ENCODE measurements at regions not wholly inside any gene's neighbourhood (a gene's known extent, or its start where the extent isn't known, plus 50 kb on each side); places are given as distances from the start of the nearest gene placed in this dataset.

DNA sequence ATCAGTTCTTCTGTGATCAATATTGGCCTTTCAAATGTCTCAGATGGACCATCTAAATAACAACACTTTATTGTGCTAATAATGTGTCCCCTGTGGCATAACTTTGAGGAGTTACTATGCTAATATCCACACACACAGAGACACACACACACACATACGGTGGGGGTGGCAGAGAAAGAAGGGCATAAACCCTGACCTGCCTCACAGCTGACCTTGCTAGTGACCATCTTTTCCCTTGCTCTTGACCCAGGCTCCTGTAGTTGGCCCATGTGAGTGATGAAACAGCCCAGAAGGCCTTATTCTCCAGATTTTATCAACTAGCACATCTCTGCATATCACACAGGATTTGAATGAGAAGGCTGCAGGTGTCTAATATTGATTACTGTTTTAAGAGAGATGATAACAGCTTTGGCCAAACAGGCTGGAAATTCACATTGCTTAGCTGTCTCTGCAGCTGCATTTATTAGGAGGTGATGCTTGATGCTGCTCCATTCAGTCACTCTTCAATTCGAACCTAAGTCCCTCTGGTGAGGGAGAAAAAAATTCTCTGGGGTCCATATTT, 176.4 kb downstream of the ACTR3 start:
- Histone ChIP-seq H3K9ac (ENCODE audit: low read length) (no peak overlapping the region), H2BK5ac (ENCODE audit: low read length) (no peak overlapping the region), H2AK5ac (ENCODE audit: low read length) (no peak overlapping the region), H2BK15ac (replicated peaks; ENCODE audit: low read depth) (no peak overlapping the region), H3K36me3 (ENCODE audit: control insufficient read depth, insufficient read depth, low read length) (no peaks in the 10 kb centered on the region), H3K27me3 (ENCODE audit: insufficient read depth, low read length, poor library complexity) (no peaks in the 10 kb centered on the region), H3K79me1 (ENCODE audit: low read length) (no peaks in the 10 kb centered on the region), H3K4me3 (ENCODE audit: low read length) (no peak overlapping the region), H3K18ac (ENCODE audit: low read length) (no peak overlapping the region), H3K4me2 (ENCODE audit: low read length) (no peak overlapping the region), H2BK120ac (ENCODE audit: low read depth, low read length) (no peak overlapping the region), H3K56ac (ENCODE audit: low read length) (no peak overlapping the region), H3K4ac (ENCODE audit: low read depth, low read length) (no peak overlapping the region), H4K5ac (ENCODE audit: low read length) (no peak overlapping the region), H3K4me1 (ENCODE audit: control insufficient read depth, low read depth, low read length) (no peaks in the 10 kb centered on the region), H3K23ac (ENCODE audit: low read length) (no peak overlapping the region), H3K27ac (ENCODE audit: low read depth, low read length) (no peak overlapping the region), H3K79me2 (ENCODE audit: control insufficient read depth, insufficient read depth, low read length) (no peaks in the 10 kb centered on the region), H4K8ac (ENCODE audit: low read depth, low read length) (no peak overlapping the region)
- no CpG with 5 or more reads among the region's 2 CpGs for WGBS (ENCODE audit: extremely low coverage, insufficient coverage, low lambda C conversion rate)
- no peak for DNase-seq

DNA sequence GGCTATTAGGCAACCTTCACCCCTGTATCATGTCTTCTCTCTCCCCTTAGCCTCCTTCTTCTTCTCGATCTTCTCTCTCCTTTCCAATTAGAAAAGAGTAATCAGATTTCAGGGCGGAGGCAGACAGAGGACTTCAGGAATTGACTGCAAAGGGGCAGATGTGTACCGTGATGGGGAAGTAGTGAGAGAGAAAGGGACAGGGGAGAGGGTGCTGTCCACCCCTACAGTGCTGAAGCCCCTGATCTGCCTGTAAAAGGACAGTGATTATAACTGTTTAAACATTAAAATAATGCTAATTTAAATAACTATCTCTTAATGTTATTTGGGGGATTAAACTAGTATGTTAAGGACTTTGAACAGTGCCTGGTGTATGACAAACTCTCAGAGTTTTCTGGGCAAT, 178.5 kb downstream of the ACTR3 start:
- Histone ChIP-seq H3K4me2 (ENCODE audit: low read length) (no peak overlapping the region), H3K4ac (ENCODE audit: low read depth, low read length) (no peak overlapping the region), H2AK5ac (ENCODE audit: low read length) (no peak overlapping the region), H3K27me3 (ENCODE audit: insufficient read depth, low read length, poor library complexity) (no peaks in the 10 kb centered on the region), H4K8ac (ENCODE audit: low read depth, low read length) (no peak overlapping the region), H3K23ac (ENCODE audit: low read length) (no peak overlapping the region), H3K36me3 (ENCODE audit: control insufficient read depth, insufficient read depth, low read length) (no peaks in the 10 kb centered on the region), H2BK15ac (replicated peaks; ENCODE audit: low read depth) (no peak overlapping the region), H3K27ac (ENCODE audit: low read depth, low read length) (no peak overlapping the region), H3K4me1 (ENCODE audit: control insufficient read depth, low read depth, low read length) (no peaks in the 10 kb centered on the region), H3K18ac (ENCODE audit: low read length) (no peak overlapping the region), H2BK5ac (ENCODE audit: low read length) (no peak overlapping the region), H3K56ac (ENCODE audit: low read length) (no peak overlapping the region), H3K4me3 (ENCODE audit: low read length) (no peak overlapping the region), H3K79me2 (ENCODE audit: control insufficient read depth, insufficient read depth, low read length) (no peaks in the 10 kb centered on the region), H3K9ac (ENCODE audit: low read length) (no peak overlapping the region), H4K5ac (ENCODE audit: low read length) (no peak overlapping the region), H2BK120ac (ENCODE audit: low read depth, low read length) (no peak overlapping the region), H3K79me1 (ENCODE audit: low read length) (no peaks in the 10 kb centered on the region)
- no CpG with 5 or more reads among the region's 3 CpGs for WGBS (ENCODE audit: extremely low coverage, insufficient coverage, low lambda C conversion rate)
- peak; percentile 35 for DNase-seq

DNA sequence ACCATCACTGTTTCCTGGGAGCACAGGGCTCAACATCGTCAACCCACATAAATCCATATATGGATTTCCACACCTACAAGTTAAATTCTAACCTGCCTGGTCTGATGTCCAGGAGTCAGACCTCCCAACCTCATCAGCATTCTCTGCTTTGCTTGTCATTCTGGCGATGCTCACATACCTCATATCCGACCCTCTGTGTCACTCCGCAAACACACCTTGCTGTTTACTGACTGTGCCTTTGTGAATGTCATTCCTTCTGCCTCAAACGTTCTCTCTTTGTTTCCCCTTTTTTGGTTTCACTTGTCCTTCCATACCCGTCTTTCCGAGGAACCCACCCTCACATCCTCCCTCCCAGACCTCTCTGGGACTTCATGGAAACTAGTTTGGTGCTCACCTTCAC, 187.1 kb downstream of the ACTR3 start:
- no peaks in the 10 kb centered on the region for H3K79me1 ChIP-seq (ENCODE audit: low read length)
- no peak overlapping the region for H3K18ac ChIP-seq (ENCODE audit: low read length)
- H4K5ac ChIP-seq (ENCODE audit: low read length) = no peak overlapping the region
- no peak for DNase-seq
- WGBS (ENCODE audit: extremely low coverage, insufficient coverage, low lambda C conversion rate) = no CpG with 5 or more reads among the region's 7 CpGs
- H2BK5ac ChIP-seq (ENCODE audit: low read length) = no peak overlapping the region
- H2BK120ac ChIP-seq (ENCODE audit: low read depth, low read length) = no peak overlapping the region
- H3K27ac ChIP-seq (ENCODE audit: low read depth, low read length) = no peak overlapping the region
- no peaks in the 10 kb centered on the region for H3K36me3 ChIP-seq (ENCODE audit: control insufficient read depth, insufficient read depth, low read length)
- no peaks in the 10 kb centered on the region for H3K79me2 ChIP-seq (ENCODE audit: control insufficient read depth, insufficient read depth, low read length)
- H3K4ac ChIP-seq (ENCODE audit: low read depth, low read length) = no peak overlapping the region
- no peak overlapping the region for H2AK5ac ChIP-seq (ENCODE audit: low read length)
- H3K4me3 ChIP-seq (ENCODE audit: low read length) = no peak overlapping the region
- no peak overlapping the region for H3K9ac ChIP-seq (ENCODE audit: low read length)
- H3K56ac ChIP-seq (ENCODE audit: low read length) = no peak overlapping the region
- no peak overlapping the region for H3K4me2 ChIP-seq (ENCODE audit: low read length)
- H2BK15ac ChIP-seq (replicated peaks; ENCODE audit: low read depth) = no peak overlapping the region
- H3K27me3 ChIP-seq (ENCODE audit: insufficient read depth, low read length, poor library complexity) = no peaks in the 10 kb centered on the region
- no peaks in the 10 kb centered on the region for H3K4me1 ChIP-seq (ENCODE audit: control insufficient read depth, low read depth, low read length)
- H3K23ac ChIP-seq (ENCODE audit: low read length) = no peak overlapping the region
- no peak overlapping the region for H4K8ac ChIP-seq (ENCODE audit: low read depth, low read length)

DNA sequence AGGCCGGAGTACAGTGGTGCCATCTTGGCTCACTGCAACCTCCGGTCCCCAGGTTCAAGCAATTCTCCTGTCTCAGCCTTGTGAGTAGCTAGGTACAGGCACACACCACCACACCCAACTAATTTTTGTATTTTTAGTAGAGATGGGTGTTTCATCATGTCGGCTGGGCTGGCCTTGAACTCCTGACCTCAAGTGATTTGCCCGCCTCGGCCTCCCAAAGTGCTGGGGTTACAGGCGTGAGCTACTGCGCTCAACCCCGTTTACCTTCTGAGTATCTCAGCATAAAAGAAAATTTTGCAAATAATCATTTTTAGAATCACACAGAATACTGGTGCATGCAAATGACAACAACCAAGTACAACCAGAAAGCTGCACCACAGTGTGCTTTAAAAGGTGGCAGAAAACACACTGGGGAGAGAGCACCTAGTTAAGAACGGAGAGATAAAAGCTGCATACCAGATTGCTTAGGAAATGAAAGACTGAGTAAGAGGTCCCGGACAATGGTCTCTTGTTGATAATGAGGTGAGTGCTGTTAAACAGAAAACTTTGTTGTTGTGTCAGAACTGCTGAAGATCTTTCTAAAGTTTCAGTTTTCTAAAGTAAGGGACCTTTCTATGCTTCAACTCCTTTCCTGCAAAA, 189.6 kb downstream of the ACTR3 start:
- H3K4me3 ChIP-seq (ENCODE audit: low read length) = no peak overlapping the region
- no peak overlapping the region for H3K18ac ChIP-seq (ENCODE audit: low read length)
- DNase-seq = peak; percentile 45
- H3K27me3 ChIP-seq (ENCODE audit: insufficient read depth, low read length, poor library complexity) = no peaks in the 10 kb centered on the region
- no peak overlapping the region for H2BK5ac ChIP-seq (ENCODE audit: low read length)
- no peak overlapping the region for H4K5ac ChIP-seq (ENCODE audit: low read length)
- WGBS (ENCODE audit: extremely low coverage, insufficient coverage, low lambda C conversion rate) = no CpG with 5 or more reads among the region's 10 CpGs
- no peaks in the 10 kb centered on the region for H3K4me1 ChIP-seq (ENCODE audit: control insufficient read depth, low read depth, low read length)
- H3K23ac ChIP-seq (ENCODE audit: low read length) = no peak overlapping the region
- H3K56ac ChIP-seq (ENCODE audit: low read length) = no peak overlapping the region
- no peak overlapping the region for H3K4ac ChIP-seq (ENCODE audit: low read depth, low read length)
- H2BK15ac ChIP-seq (replicated peaks; ENCODE audit: low read depth) = no peak overlapping the region
- no peaks in the 10 kb centered on the region for H3K79me2 ChIP-seq (ENCODE audit: control insufficient read depth, insufficient read depth, low read length)
- no peak overlapping the region for H2AK5ac ChIP-seq (ENCODE audit: low read length)
- H3K36me3 ChIP-seq (ENCODE audit: control insufficient read depth, insufficient read depth, low read length) = no peaks in the 10 kb centered on the region
- H3K79me1 ChIP-seq (ENCODE audit: low read length) = no peaks in the 10 kb centered on the region
- no peak overlapping the region for H3K4me2 ChIP-seq (ENCODE audit: low read length)
- no peak overlapping the region for H3K27ac ChIP-seq (ENCODE audit: low read depth, low read length)
- H4K8ac ChIP-seq (ENCODE audit: low read depth, low read length) = no peak overlapping the region
- H2BK120ac ChIP-seq (ENCODE audit: low read depth, low read length) = no peak overlapping the region
- H3K9ac ChIP-seq (ENCODE audit: low read length) = no peak overlapping the region

DNA sequence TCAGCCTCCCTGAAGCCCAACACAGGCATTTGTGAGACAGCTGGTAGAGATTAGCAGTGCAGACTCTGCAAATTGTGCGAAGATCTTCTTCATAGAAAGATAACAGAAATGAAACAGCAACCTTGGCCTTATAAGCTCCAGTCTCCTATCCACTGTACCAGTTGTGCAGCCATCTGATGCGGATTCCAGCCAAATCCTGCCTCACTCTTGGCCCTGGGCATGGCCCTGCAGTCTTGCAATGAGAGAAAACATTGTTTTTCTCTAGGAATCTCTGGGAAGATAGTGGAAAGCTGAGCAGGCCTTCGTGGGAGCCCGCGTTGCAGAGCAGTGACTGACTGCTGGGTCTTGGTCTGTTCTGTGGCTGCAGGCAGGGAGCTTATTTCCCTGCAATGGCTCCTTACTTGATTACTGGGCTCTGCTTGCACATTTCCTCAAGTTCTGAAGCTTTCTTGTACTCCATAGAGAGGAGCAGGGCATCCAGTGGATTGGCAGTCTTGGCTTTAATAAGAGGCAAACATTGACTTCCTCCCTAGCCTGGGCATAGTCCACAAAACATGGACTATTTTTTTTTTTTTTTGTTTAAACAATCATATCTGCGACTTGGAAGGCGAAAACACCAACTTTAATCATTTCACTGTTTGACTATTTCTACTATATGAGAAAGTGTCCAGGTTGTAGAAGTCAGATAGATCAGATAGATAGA, 193.0 kb downstream of the ACTR3 start:
- H3K36me3 ChIP-seq (ENCODE audit: control insufficient read depth, insufficient read depth, low read length) = no peaks in the 10 kb centered on the region
- no peak overlapping the region for H2BK5ac ChIP-seq (ENCODE audit: low read length)
- no peak overlapping the region for H2BK120ac ChIP-seq (ENCODE audit: low read depth, low read length)
- WGBS (ENCODE audit: extremely low coverage, insufficient coverage, low lambda C conversion rate) = no CpG with 5 or more reads among the region's 7 CpGs
- H4K5ac ChIP-seq (ENCODE audit: low read length) = no peak overlapping the region
- no peak overlapping the region for H3K27ac ChIP-seq (ENCODE audit: low read depth, low read length)
- H3K4me3 ChIP-seq (ENCODE audit: low read length) = no peak overlapping the region
- H3K4me1 ChIP-seq (ENCODE audit: control insufficient read depth, low read depth, low read length) = no peaks in the 10 kb centered on the region
- H2AK5ac ChIP-seq (ENCODE audit: low read length) = no peak overlapping the region
- H2BK15ac ChIP-seq (replicated peaks; ENCODE audit: low read depth) = no peak overlapping the region
- H3K23ac ChIP-seq (ENCODE audit: low read length) = no peak overlapping the region
- H4K8ac ChIP-seq (ENCODE audit: low read depth, low read length) = no peak overlapping the region
- no peaks in the 10 kb centered on the region for H3K79me1 ChIP-seq (ENCODE audit: low read length)
- DNase-seq = no peak
- H3K4ac ChIP-seq (ENCODE audit: low read depth, low read length) = no peak overlapping the region
- no peaks in the 10 kb centered on the region for H3K79me2 ChIP-seq (ENCODE audit: control insufficient read depth, insufficient read depth, low read length)
- no peak overlapping the region for H3K56ac ChIP-seq (ENCODE audit: low read length)
- H3K27me3 ChIP-seq (ENCODE audit: insufficient read depth, low read length, poor library complexity) = no peaks in the 10 kb centered on the region
- no peak overlapping the region for H3K4me2 ChIP-seq (ENCODE audit: low read length)
- H3K9ac ChIP-seq (ENCODE audit: low read length) = no peak overlapping the region
- no peak overlapping the region for H3K18ac ChIP-seq (ENCODE audit: low read length)
